H1 (cell line): ENCODE measurements at regions not wholly inside any gene's neighbourhood (a gene's known extent, or its start where the extent isn't known, plus 50 kb on each side); places are given as distances from the start of the nearest gene placed in this dataset.

ENCODE experiments used
- CTCF ChIA-PET: fragments of 300-600 bp; sonication (Branson Sonifier 250); formaldehyde crosslinking; loops from one replicate; lab custom pipeline; 2021; ENCODE audit not compliant: partially characterized antibody; lab: Charles Lee
- POLR2A ChIA-PET: fragments of 300-600 bp; sonication (Branson Sonifier 250); formaldehyde crosslinking; loops from one replicate; lab custom pipeline; 2021; ENCODE audit warnings: inconsistent platforms; ENCODE audit not compliant: partially characterized antibody; lab: Charles Lee
- DNase-seq, 2 experiments: peaks; one replicate each; pipeline versions ENCODE4 v3.0.0 to v3.0.0-alpha.2; 2010 to 2022; ENCODE audit warnings: low spot score in 2 of 2, low read depth in 1 of 2, mixed read lengths in 1 of 2
- FAIRE-seq: peaks from 2 replicates; lab custom pipeline; 2011; peaks lifted over from hg19 to GRCh38; lab: Jason Lieb, UNC
- H2AFZ ChIP-seq: 2 replicates; pipeline ENCODE4 v1.8.1; 2012; ENCODE audit warnings: low read length, inconsistent platforms
- H2AK5ac ChIP-seq: 2 replicates; pipeline ENCODE4 v1.6.1; 2013; ENCODE audit warnings: low read depth, low read length
- H2BK120ac ChIP-seq: replicated peaks from 2 replicates; pipeline ENCODE3; 2013; ENCODE audit warnings: low read depth, low read length, inconsistent platforms
- H2BK12ac ChIP-seq: 2 replicates; pipeline ENCODE4 v1.6.1; 2013; ENCODE audit warnings: low read depth, low read length
- H2BK15ac ChIP-seq: 2 replicates; pipeline ENCODE4 v1.6.1; 2013; ENCODE audit warnings: low read length
- H2BK20ac ChIP-seq: 2 replicates; pipeline ENCODE4 v1.6.1; 2013; ENCODE audit warnings: low read length
- H2BK5ac ChIP-seq: 2 replicates; pipeline ENCODE4 v1.6.1; 2013; ENCODE audit warnings: low read depth, low read length
- H3K14ac ChIP-seq: 2 replicates; pipeline ENCODE4 v1.6.1; 2013; ENCODE audit warnings: inconsistent platforms; ENCODE audit not compliant: insufficient read length
- H3K18ac ChIP-seq: 2 replicates; pipeline ENCODE4 v1.6.1; 2013; ENCODE audit warnings: low read length; ENCODE audit errors: extremely low read depth
- H3K23ac ChIP-seq: 2 replicates; pipeline ENCODE4 v1.6.1; 2013; ENCODE audit warnings: inconsistent platforms; ENCODE audit not compliant: insufficient read length
- H3K23me2 ChIP-seq: 2 replicates; pipeline ENCODE4 v1.6.1; 2013; ENCODE audit warnings: low read depth, low read length
- H3K27ac ChIP-seq: 2 replicates; pipeline ENCODE4 v1.6.1; 2011; ENCODE audit warnings: low read depth, low read length, inconsistent platforms
- H3K27me3 ChIP-seq, 4 experiments: replicated peaks in 1 of 4; 1 replicate in 1 of 4; 2 replicates in 3 of 4; pipeline versions ENCODE4 v1.6.1 to v1.8.1; 2011 to 2013; ENCODE audit warnings: low read length in 3 of 4, mild to moderate bottlenecking in 3 of 4, inconsistent platforms in 2 of 4, mixed read lengths in 2 of 4, moderate library complexity in 1 of 4; ENCODE audit not compliant: control insufficient read depth in 3 of 4, insufficient read depth in 3 of 4; ENCODE audit errors: extremely low read depth in 1 of 4
- H3K36me3 ChIP-seq, 4 experiments: 2 replicates each; pipeline versions ENCODE4 v1.6.1 to v1.8.1; 2011 to 2013; ENCODE audit warnings: mild to moderate bottlenecking in 4 of 4, low read length in 3 of 4, moderate library complexity in 2 of 4, control low read depth in 1 of 4, inconsistent platforms in 1 of 4; ENCODE audit not compliant: insufficient read depth in 4 of 4, control insufficient read depth in 2 of 4
- H3K4ac ChIP-seq: replicated peaks from 2 replicates; pipeline ENCODE3; 2013; ENCODE audit warnings: low read length, low read depth, mixed read lengths, inconsistent platforms; ENCODE audit not compliant: insufficient read length
- H3K4me1 ChIP-seq, 4 experiments: replicated peaks in 1 of 4; 1 replicate in 1 of 4; 2 replicates in 3 of 4; pipeline versions ENCODE4 v1.6.1 to v1.8.1; 2011 to 2013; ENCODE audit warnings: low read length in 3 of 4, inconsistent platforms in 2 of 4, mixed read lengths in 1 of 4; ENCODE audit not compliant: insufficient read depth in 4 of 4, control insufficient read depth in 3 of 4
- H3K4me2 ChIP-seq, 2 experiments: 2 replicates each; pipeline versions ENCODE4 v1.6.1 to v1.8.1; 2011 to 2013; ENCODE audit warnings: low read depth in 2 of 2, low read length in 2 of 2, control low read depth in 1 of 2, inconsistent platforms in 1 of 2, mild to moderate bottlenecking in 1 of 2; ENCODE audit not compliant: insufficient read depth in 1 of 2
- H3K4me3 ChIP-seq, 4 experiments: fragments of 200-600, 300-600 bp in 1 of 4; sonication (generic), shearing (Covaris generic), sonication (Bioruptor Twin) in 1 of 4; 2 replicates each; pipeline versions ENCODE4 v1.5.1 to v1.8.1; 2011 to 2016; ENCODE audit warnings: low read length in 4 of 4, low read depth in 3 of 4, control low read depth in 2 of 4, inconsistent platforms in 2 of 4, mild to moderate bottlenecking in 2 of 4, mixed read lengths in 1 of 4, moderate library complexity in 1 of 4; ENCODE audit not compliant: insufficient read depth in 2 of 4; ENCODE audit errors: extremely low read depth in 1 of 4
- H3K56ac ChIP-seq: replicated peaks from 2 replicates; pipeline ENCODE3; 2013; ENCODE audit warnings: low read depth, mild to moderate bottlenecking, mixed read lengths, low read length, inconsistent platforms; ENCODE audit not compliant: insufficient read length
- H3K79me1 ChIP-seq: 2 replicates; pipeline ENCODE4 v1.6.1; 2013; ENCODE audit warnings: low read depth, low read length, control low read depth
- H3K79me2 ChIP-seq, 2 experiments: 2 replicates each; pipeline versions ENCODE4 v1.6.1 to v1.8.1; 2012 to 2013; ENCODE audit warnings: low read length in 2 of 2, mild to moderate bottlenecking in 2 of 2, inconsistent platforms in 1 of 2; ENCODE audit not compliant: insufficient read depth in 2 of 2, control insufficient read depth in 1 of 2
- H3K9ac ChIP-seq, 4 experiments: replicated peaks in 1 of 4; 1 replicate in 1 of 4; 2 replicates in 3 of 4; pipeline versions ENCODE4 v1.6.1 to v1.8.1; 2011 to 2013; ENCODE audit warnings: low read depth in 3 of 4, low read length in 3 of 4, control low read depth in 2 of 4, mild to moderate bottlenecking in 2 of 4, moderate library complexity in 2 of 4, inconsistent platforms in 1 of 4; ENCODE audit errors: extremely low read depth in 1 of 4
- H3K9me3 ChIP-seq, 2 experiments: 2 replicates each; pipeline versions ENCODE4 v1.6.1 to v1.8.1; 2012 to 2013; ENCODE audit warnings: mild to moderate bottlenecking in 2 of 2, moderate library complexity in 2 of 2, control low read depth in 1 of 2, inconsistent platforms in 1 of 2, low read depth in 1 of 2, low read length in 1 of 2, mixed read lengths in 1 of 2; ENCODE audit not compliant: insufficient read depth in 2 of 2
- H4K20me1 ChIP-seq, 2 experiments: replicated peaks in 1 of 2; 2 replicates each; pipeline versions ENCODE3 to v1.8.1; 2011 to 2013; ENCODE audit warnings: inconsistent platforms in 2 of 2, low read length in 2 of 2, mild to moderate bottlenecking in 1 of 2; ENCODE audit not compliant: insufficient read depth in 2 of 2, control insufficient read depth in 1 of 2
- H4K5ac ChIP-seq: 2 replicates; pipeline ENCODE4 v1.6.1; 2013; ENCODE audit warnings: low read length, low read depth, mixed read lengths, inconsistent platforms; ENCODE audit not compliant: insufficient read length
- H4K8ac ChIP-seq: 2 replicates; pipeline ENCODE4 v1.8.0; 2013; ENCODE audit warnings: mild to moderate bottlenecking, moderate library complexity, low read length, inconsistent platforms; ENCODE audit not compliant: insufficient read depth; ENCODE audit errors: extremely low read depth
- H4K91ac ChIP-seq: replicated peaks from 2 replicates; pipeline ENCODE3; 2013; ENCODE audit warnings: low read length, mixed read lengths, inconsistent platforms; ENCODE audit not compliant: insufficient read length
- CREB1 ChIP-seq: IDR thresholded peaks from 2 replicates; pipeline ENCODE4 v1.6.1; 2012; ENCODE audit warnings: inconsistent platforms
- WGBS, 2 experiments: shearing (Covaris generic) in 1 of 2; methylation state at CpG; one replicate each; pipeline versions ENCODE4 v1.1.6 to v1.1.7; 2013 to 2015; ENCODE audit warnings: low lambda C conversion rate in 2 of 2, mixed read lengths in 2 of 2, inconsistent platforms in 1 of 2, low coverage in 1 of 2, missing lambda C conversion rate in 1 of 2; ENCODE audit not compliant: insufficient replicate concordance in 2 of 2, insufficient coverage in 1 of 2, insufficient read length in 1 of 2; ENCODE audit errors: extremely low coverage in 1 of 2, missing lambda C conversion rate in 1 of 2; 5-methylcytosine and 5-hydroxymethylcytosine counted together

DNA sequence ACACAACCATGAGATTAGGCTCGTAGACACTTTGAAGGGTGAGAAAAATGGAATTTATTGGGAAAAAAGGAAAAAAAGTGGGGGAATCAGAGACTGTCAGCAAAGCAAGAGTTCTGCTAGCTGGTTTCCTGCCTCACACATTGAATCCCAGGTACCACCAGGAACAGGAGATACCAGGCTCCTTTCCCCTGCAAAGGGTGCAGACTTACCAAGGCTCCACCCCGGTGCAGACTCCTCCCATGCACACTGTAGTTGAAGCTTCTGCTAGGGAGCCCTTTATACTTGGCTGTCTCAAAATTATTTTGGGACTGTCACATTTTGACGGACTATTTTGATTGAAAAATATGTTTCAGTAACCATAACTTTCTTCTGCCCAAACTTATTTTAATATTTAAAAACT lies 819.9 kb upstream of the GBE1 start:
- H4K91ac ChIP-seq, result no peak overlapping the region
- ChIA-PET CTCF (interaction anchor here (0.8 kb wide), 1 partner anchor 84 kb away, joined by 3 read pairs; no protein-coding TSS in a partner anchor), POLR2A (no interaction called here)
- no peak overlapping the region for H2AK5ac ChIP-seq
- H3K79me2 ChIP-seq, result no peaks in the 10 kb centered on the region
- no peak overlapping the region for H3K27ac ChIP-seq
- no peak for TF ChIP-seq CREB1
- H3K23ac ChIP-seq, result no peak overlapping the region
- H2BK120ac ChIP-seq, result no peak overlapping the region
- H3K4me2 ChIP-seq, result no peak overlapping the region
- no peaks in the 10 kb centered on the region for H3K27me3 ChIP-seq
- no peak for FAIRE-seq
- no peak overlapping the region for H2BK5ac ChIP-seq
- no peaks in the 10 kb centered on the region; a peak in 1 of 8 replicates for H3K36me3 ChIP-seq
- no peak overlapping the region for H2BK12ac ChIP-seq
- no peak overlapping the region for H4K5ac ChIP-seq
- H2BK15ac ChIP-seq, result no peak overlapping the region
- H3K79me1 ChIP-seq, result no peaks in the 10 kb centered on the region
- H3K4ac ChIP-seq, result no peak overlapping the region
- H3K23me2 ChIP-seq, result no peaks in the 10 kb centered on the region
- no peak overlapping the region for H3K18ac ChIP-seq
- H3K4me1 ChIP-seq, result no peaks in the 10 kb centered on the region
- no peak overlapping the region for H2BK20ac ChIP-seq
- H3K9me3 ChIP-seq, result peaks cover 0 to 15% of the 10 kb centered on the region in 2 experiments; a peak in 2 of 4 replicates
- no peak overlapping the region for H4K8ac ChIP-seq
- no peak overlapping the region for H3K56ac ChIP-seq
- H4K20me1 ChIP-seq, result no peaks in the 10 kb centered on the region
- DNase-seq, result no peak
- WGBS, 2 experiments, result 86% methylated on average over 3 of the region's 3 CpGs; no CpG with 5 or more reads in 1 of the 2 experiments
- no peak overlapping the region for H3K9ac ChIP-seq
- H2AFZ ChIP-seq, result no peak overlapping the region
- no peak overlapping the region for H3K14ac ChIP-seq
- H3K4me3 ChIP-seq, result no peak overlapping the region
